ENCODE measurements at regions not wholly inside any gene's neighbourhood (a gene's known extent, or its start where the extent isn't known, plus 50 kb on each side); places are given as distances from the start of the nearest gene placed in this dataset.

GRCh38 chr9:96133321-96134021 lies 168.5 kb downstream of the HSD17B3 start:
- no peaks in the 10 kb centered on the region for H3K36me3 ChIP-seq
- no peaks in the 10 kb centered on the region for H3K27me3 ChIP-seq
- no peak for DNase-seq
- no peak overlapping the region for H3K4me3 ChIP-seq
- WGBS, 2 donors, result 63 to 78% methylated on average over 3 to 6 of the region's 6 CpGs
- TF ChIP-seq POLR2A (IDR thresholded peaks at IDR 0.05), result no peak
- no peak for TF ChIP-seq CTCF (IDR thresholded peaks at IDR 0.05)
- no peaks in the 10 kb centered on the region for H3K9me3 ChIP-seq
- no peak overlapping the region for H3K27ac ChIP-seq
- intact Hi-C loops (cut with DNase I), result no loop called here
- peaks cover 5 to 30% (median 22%) of the 10 kb centered on the region in 3 donors for H3K4me1 ChIP-seq

- TF ChIP-seq CTCF (IDR thresholded peaks at IDR 0.05) (no peak), POLR2A (IDR thresholded peaks at IDR 0.05) (no peak)
- H3K4me1 ChIP-seq, result peaks cover 0 to 14% (median 11%) of the 10 kb centered on the region in 3 donors
- H3K9me3 ChIP-seq, result no peaks in the 10 kb centered on the region
- no peak overlapping the region for H3K4me3 ChIP-seq
- no peak for DNase-seq
- WGBS, 2 donors, result 80% methylated on average over 4 of the region's 4 CpGs
- H3K27me3 ChIP-seq, result no peaks in the 10 kb centered on the region
- intact Hi-C loops (cut with DNase I), result no loop called here
- H3K27ac ChIP-seq, result no peak overlapping the region
- no peaks in the 10 kb centered on the region for H3K36me3 ChIP-seq
Measured at GRCh38 chr9:96131825-96132224, 170.2 kb downstream of the HSD17B3 start.

GRCh38 chr9:96130970-96131369 lies 171.0 kb downstream of the HSD17B3 start:
- TF ChIP-seq POLR2A (IDR thresholded peaks at IDR 0.05), result no peak
- TF ChIP-seq CTCF (IDR thresholded peaks at IDR 0.05), result no peak
- no peaks in the 10 kb centered on the region for H3K27me3 ChIP-seq
- WGBS, 2 donors, result 87% methylated on average over 3 of the region's 3 CpGs
- no peaks in the 10 kb centered on the region for H3K9me3 ChIP-seq
- no peak overlapping the region for H3K4me3 ChIP-seq
- H3K27ac ChIP-seq, result no peak overlapping the region
- peaks cover 0 to 14% (median 6%) of the 10 kb centered on the region in 3 donors for H3K4me1 ChIP-seq
- intact Hi-C loops (cut with DNase I), result no loop called here
- DNase-seq, result no peak
- no peaks in the 10 kb centered on the region for H3K36me3 ChIP-seq

GRCh38 chr9:96129747-96130146 lies 172.2 kb downstream of the HSD17B3 start:
- Histone ChIP-seq H3K27me3 (no peaks in the 10 kb centered on the region), H3K9me3 (no peaks in the 10 kb centered on the region), H3K4me1 (peaks cover 0 to 10% (median 0%) of the 10 kb centered on the region in 3 donors), H3K27ac (no peak overlapping the region), H3K36me3 (no peaks in the 10 kb centered on the region), H3K4me3 (no peak overlapping the region)
- TF ChIP-seq CTCF (IDR thresholded peaks at IDR 0.05) (no peak), POLR2A (IDR thresholded peaks at IDR 0.05) (no peak)
- intact Hi-C loops (cut with DNase I), result no loop called here
- no peak for DNase-seq
- 80 to 83% methylated on average over 4 to 6 of the region's 6 CpGs for WGBS, 2 donors

GRCh38 chr9:96128880-96129279 lies 173.1 kb downstream of the HSD17B3 start:
- TF ChIP-seq CTCF (IDR thresholded peaks at IDR 0.05), result no peak
- TF ChIP-seq POLR2A (IDR thresholded peaks at IDR 0.05), result no peak
- H3K4me1 ChIP-seq, result peaks cover 0 to 10% (median 0%) of the 10 kb centered on the region in 3 donors
- no peaks in the 10 kb centered on the region for H3K27me3 ChIP-seq
- no peak overlapping the region for H3K4me3 ChIP-seq
- WGBS, 2 donors, result 56 to 83% methylated on average over 2 of the region's 2 CpGs
- H3K36me3 ChIP-seq, result no peaks in the 10 kb centered on the region
- no peak overlapping the region for H3K27ac ChIP-seq
- no peak for DNase-seq
- intact Hi-C loops (cut with DNase I), result no loop called here
- H3K9me3 ChIP-seq, result no peaks in the 10 kb centered on the region

Data from esophagus squamous epithelium (tissue), 5 donors.